Subcutaneous abdominal adipose tissue (tissue), 5 donors: ENCODE measurements at regions not wholly inside any gene's neighbourhood (a gene's known extent, or its start where the extent isn't known, plus 50 kb on each side); places are given as distances from the start of the nearest gene placed in this dataset.

Experiments
- H3K27ac ChIP-seq: one replicate; pipeline ENCODE4 v1.7.0; 2013; ENCODE audit warnings: low read depth, mild to moderate bottlenecking, inconsistent platforms, low read length, moderate library complexity
- H3K27me3 ChIP-seq, 5 donors: one replicate each; pipeline ENCODE4 v1.7.0; 2013; ENCODE audit warnings: low read length in 5 of 5, inconsistent platforms in 1 of 5; ENCODE audit not compliant: control insufficient read depth in 5 of 5, insufficient read depth in 4 of 5
- H3K36me3 ChIP-seq, 5 donors: one replicate each; pipeline ENCODE4 v1.7.0; 2013; ENCODE audit warnings: low read length in 5 of 5; ENCODE audit not compliant: control insufficient read depth in 5 of 5, insufficient read depth in 5 of 5
- H3K4me1 ChIP-seq, 5 donors: one replicate each; pipeline ENCODE4 v1.7.0; 2013; ENCODE audit warnings: low read length in 5 of 5, mild to moderate bottlenecking in 3 of 5, moderate library complexity in 1 of 5; ENCODE audit not compliant: control insufficient read depth in 5 of 5, insufficient read depth in 5 of 5
- H3K4me3 ChIP-seq, 5 donors: one replicate each; pipeline ENCODE4 v1.7.0; 2013; ENCODE audit warnings: low read length in 5 of 5, low read depth in 1 of 5
- H3K9ac ChIP-seq, 5 donors: one replicate each; pipeline ENCODE4 v1.7.0; 2013; ENCODE audit warnings: low read length in 5 of 5, mild to moderate bottlenecking in 4 of 5, moderate library complexity in 3 of 5
- H3K9me3 ChIP-seq, 5 donors: one replicate each; pipeline ENCODE4 v1.7.0; 2013; ENCODE audit warnings: low read length in 5 of 5; ENCODE audit not compliant: control insufficient read depth in 5 of 5
- donor health status: healthy.
- donor health status: healthy.
- donor health status: healthy.
- donor health status: healthy.
- donor health status: healthy.

- H3K4me3 ChIP-seq, result peak overlapping the region in 3 of 5 donors; percentile 13 to 55 (median 25)
- H3K9me3 ChIP-seq, result peaks cover 0 to 3% (median 0%) of the 10 kb centered on the region in 5 donors
- H3K4me1 ChIP-seq, result peaks cover 5 to 36% (median 13%) of the 10 kb centered on the region in 5 donors
- no peaks in the 10 kb centered on the region for H3K36me3 ChIP-seq
- peaks cover 0 to 2% (median 0%) of the 10 kb centered on the region in 5 donors for H3K27me3 ChIP-seq
- H3K9ac ChIP-seq, result peak overlapping the region in 2 of 5 donors; percentile 54 to 60
- no peak overlapping the region for H3K27ac ChIP-seq
These were observed 315.1 kb upstream of the PROK2 start for GRCh38 chr3:72100080-72100511.

- H3K4me1 ChIP-seq, result peaks cover 5 to 36% (median 13%) of the 10 kb centered on the region in 5 donors
- no peak overlapping the region for H3K9ac ChIP-seq
- peaks cover 0 to 2% (median 0%) of the 10 kb centered on the region in 5 donors for H3K27me3 ChIP-seq
- no peaks in the 10 kb centered on the region for H3K36me3 ChIP-seq
- peaks cover 0 to 3% (median 0%) of the 10 kb centered on the region in 5 donors for H3K9me3 ChIP-seq
- no peak overlapping the region for H3K4me3 ChIP-seq
- H3K27ac ChIP-seq, result no peak overlapping the region
These were observed 314.6 kb upstream of the PROK2 start for GRCh38 chr3:72099326-72100079.

DNA sequence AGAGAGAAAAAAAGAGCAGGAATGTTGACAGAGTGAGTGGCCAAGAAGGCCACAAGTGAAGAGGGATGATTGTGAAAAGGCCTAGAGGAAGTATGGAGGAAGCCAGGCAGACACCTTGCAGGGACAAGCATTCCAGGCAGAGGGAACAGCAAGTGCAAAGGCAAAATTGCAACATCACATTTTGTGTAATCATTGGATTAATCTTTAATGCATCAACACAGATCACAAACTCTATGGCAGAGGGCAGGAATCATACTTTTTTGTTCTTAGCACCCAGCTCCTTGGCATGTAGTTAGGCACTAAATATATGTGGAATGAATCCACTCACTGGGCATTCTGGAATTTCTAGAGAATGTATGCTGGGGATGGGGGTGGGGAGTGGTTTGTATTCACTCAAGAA is 312.1 kb upstream of the PROK2 start:
- Histone ChIP-seq H3K9me3 (peaks cover 0 to 3% (median 0%) of the 10 kb centered on the region in 5 donors), H3K9ac (no peak overlapping the region), H3K27me3 (peaks cover 0 to under 1% (median 0%) of the 10 kb centered on the region in 5 donors), H3K4me1 (peaks cover 5 to 29% (median 13%) of the 10 kb centered on the region in 5 donors), H3K36me3 (no peaks in the 10 kb centered on the region), H3K27ac (no peak overlapping the region), H3K4me3 (no peak overlapping the region)

GRCh38 chr3:72095521-72095920 is 310.6 kb upstream of the PROK2 start:
- Histone ChIP-seq H3K4me3 (no peak overlapping the region), H3K36me3 (no peaks in the 10 kb centered on the region), H3K9ac (no peak overlapping the region), H3K9me3 (peaks cover 0 to 3% (median 0%) of the 10 kb centered on the region in 5 donors), H3K4me1 (peaks cover 0 to 17% (median 2%) of the 10 kb centered on the region in 5 donors), H3K27me3 (no peaks in the 10 kb centered on the region), H3K27ac (no peak overlapping the region)

DNA sequence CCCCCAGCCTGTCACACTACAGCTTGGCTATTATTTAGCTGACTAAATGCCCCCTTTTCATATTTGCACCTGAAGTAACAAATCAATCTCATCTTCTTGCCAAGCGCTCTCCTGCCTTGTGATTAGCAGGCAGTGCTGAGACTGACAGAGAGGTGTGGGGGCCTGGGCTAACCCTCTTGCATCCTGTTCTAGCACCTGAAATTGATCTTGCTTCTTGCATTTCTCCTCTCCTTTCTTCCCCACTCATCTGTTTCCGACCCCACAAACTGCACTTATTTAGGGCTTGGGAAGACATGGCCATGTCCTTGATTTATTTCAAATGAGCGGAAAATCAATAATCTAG is 309.0 kb upstream of the PROK2 start:
- Histone ChIP-seq H3K36me3 (no peaks in the 10 kb centered on the region), H3K4me1 (peaks cover 0 to 8% (median 0%) of the 10 kb centered on the region in 5 donors), H3K27me3 (no peaks in the 10 kb centered on the region), H3K9ac (no peak overlapping the region), H3K9me3 (peaks cover 0 to 3% (median 0%) of the 10 kb centered on the region in 5 donors), H3K27ac (no peak overlapping the region), H3K4me3 (no peak overlapping the region)

GRCh38 chr3:72093270-72093991 is 308.5 kb upstream of the PROK2 start:
- Histone ChIP-seq H3K9me3 (peaks cover 0 to 3% (median 0%) of the 10 kb centered on the region in 5 donors), H3K36me3 (no peaks in the 10 kb centered on the region), H3K9ac (no peak overlapping the region), H3K4me1 (peaks cover 0 to 8% (median 0%) of the 10 kb centered on the region in 5 donors), H3K27ac (no peak overlapping the region), H3K4me3 (no peak overlapping the region), H3K27me3 (no peaks in the 10 kb centered on the region)

GRCh38 chr3:72092778-72093177 is 307.8 kb upstream of the PROK2 start:
- no peaks in the 10 kb centered on the region for H3K27me3 ChIP-seq
- no peak overlapping the region for H3K4me3 ChIP-seq
- no peak overlapping the region for H3K27ac ChIP-seq
- H3K4me1 ChIP-seq, result peaks cover 0 to 2% (median 0%) of the 10 kb centered on the region in 5 donors
- peaks cover 0 to 3% (median 0%) of the 10 kb centered on the region in 5 donors for H3K9me3 ChIP-seq
- H3K9ac ChIP-seq, result no peak overlapping the region
- no peaks in the 10 kb centered on the region for H3K36me3 ChIP-seq

DNA sequence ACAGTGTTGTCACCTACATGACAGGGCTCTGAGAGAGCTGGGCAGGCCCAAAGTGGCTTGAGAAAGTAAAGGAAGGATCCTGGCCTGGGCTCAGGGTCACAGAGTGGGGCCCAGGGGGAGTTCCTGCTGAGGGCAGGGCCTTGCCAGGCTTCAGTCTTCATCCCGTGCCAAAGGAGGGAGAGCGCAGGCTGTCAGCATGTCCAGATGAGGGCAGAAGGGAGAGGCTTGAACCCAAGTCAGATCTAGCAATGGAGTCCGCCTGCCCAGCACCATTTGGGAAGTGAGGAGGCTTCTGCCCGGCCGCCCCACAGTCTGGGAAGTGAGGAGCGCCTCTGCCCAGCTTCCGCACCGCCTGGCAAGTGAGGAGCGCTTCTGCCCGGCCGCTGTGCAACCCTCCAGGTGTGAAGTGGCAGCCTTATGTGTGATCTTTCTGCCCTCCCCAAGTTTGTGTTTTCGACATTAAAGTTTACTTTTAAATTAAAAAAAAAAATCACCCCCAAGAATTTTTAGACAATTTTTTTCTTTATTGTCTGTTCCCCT is 303.6 kb upstream of the PROK2 start:
- Histone ChIP-seq H3K4me1 (peaks cover 0 to 11% (median 6%) of the 10 kb centered on the region in 5 donors), H3K36me3 (no peaks in the 10 kb centered on the region), H3K9me3 (no peaks in the 10 kb centered on the region), H3K9ac (no peak overlapping the region), H3K4me3 (no peak overlapping the region), H3K27ac (no peak overlapping the region), H3K27me3 (no peaks in the 10 kb centered on the region)

GRCh38 chr3:72087420-72087819 is 302.5 kb upstream of the PROK2 start:
- Histone ChIP-seq H3K27ac (no peak overlapping the region), H3K4me1 (peaks cover 0 to 14% (median 12%) of the 10 kb centered on the region in 5 donors), H3K4me3 (no peak overlapping the region), H3K9ac (no peak overlapping the region), H3K36me3 (no peaks in the 10 kb centered on the region), H3K27me3 (no peaks in the 10 kb centered on the region), H3K9me3 (no peaks in the 10 kb centered on the region)

- H3K27me3 ChIP-seq, result no peaks in the 10 kb centered on the region
- no peak overlapping the region for H3K9ac ChIP-seq
- H3K9me3 ChIP-seq, result no peaks in the 10 kb centered on the region
- no peak overlapping the region for H3K4me3 ChIP-seq
- H3K4me1 ChIP-seq, result peaks cover 0 to 21% (median 19%) of the 10 kb centered on the region in 5 donors
- no peak overlapping the region for H3K27ac ChIP-seq
- H3K36me3 ChIP-seq, result no peaks in the 10 kb centered on the region
These were observed 301.8 kb upstream of the PROK2 start for GRCh38 chr3:72086743-72087087.
